22Rv1 (cell line): ENCODE measurements at regions not wholly inside any gene's neighbourhood (a gene's known extent, or its start where the extent isn't known, plus 50 kb on each side); places are given as distances from the start of the nearest gene placed in this dataset.

Source experiments
- H3K27ac ChIP-seq: fragments of 450-650 bp; 2 replicates; pipeline ENCODE4 v1.5.1; 2017
- ZFX ChIP-seq: fragments of 450-650 bp; IDR thresholded peaks from 2 replicates; pipeline ENCODE4 v1.6.1; 2017; ENCODE audit warnings: antibody characterized with exemption, borderline replicate concordance
- TF ChIP-seq, protein P1 (sequence below): fragments of 450-650 bp; IDR thresholded peaks from 2 replicates; pipeline ENCODE4 v1.5.1; 2017; ENCODE audit warnings: mild to moderate bottlenecking

- no peak for TF ChIP-seq ZFX
- TF ChIP-seq, protein P1, sequence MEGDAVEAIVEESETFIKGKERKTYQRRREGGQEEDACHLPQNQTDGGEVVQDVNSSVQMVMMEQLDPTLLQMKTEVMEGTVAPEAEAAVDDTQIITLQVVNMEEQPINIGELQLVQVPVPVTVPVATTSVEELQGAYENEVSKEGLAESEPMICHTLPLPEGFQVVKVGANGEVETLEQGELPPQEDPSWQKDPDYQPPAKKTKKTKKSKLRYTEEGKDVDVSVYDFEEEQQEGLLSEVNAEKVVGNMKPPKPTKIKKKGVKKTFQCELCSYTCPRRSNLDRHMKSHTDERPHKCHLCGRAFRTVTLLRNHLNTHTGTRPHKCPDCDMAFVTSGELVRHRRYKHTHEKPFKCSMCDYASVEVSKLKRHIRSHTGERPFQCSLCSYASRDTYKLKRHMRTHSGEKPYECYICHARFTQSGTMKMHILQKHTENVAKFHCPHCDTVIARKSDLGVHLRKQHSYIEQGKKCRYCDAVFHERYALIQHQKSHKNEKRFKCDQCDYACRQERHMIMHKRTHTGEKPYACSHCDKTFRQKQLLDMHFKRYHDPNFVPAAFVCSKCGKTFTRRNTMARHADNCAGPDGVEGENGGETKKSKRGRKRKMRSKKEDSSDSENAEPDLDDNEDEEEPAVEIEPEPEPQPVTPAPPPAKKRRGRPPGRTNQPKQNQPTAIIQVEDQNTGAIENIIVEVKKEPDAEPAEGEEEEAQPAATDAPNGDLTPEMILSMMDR: no peak
These were observed 578.2 kb downstream of the KLHL13 start for GRCh38 chrX:117538178-117539089.

DNA sequence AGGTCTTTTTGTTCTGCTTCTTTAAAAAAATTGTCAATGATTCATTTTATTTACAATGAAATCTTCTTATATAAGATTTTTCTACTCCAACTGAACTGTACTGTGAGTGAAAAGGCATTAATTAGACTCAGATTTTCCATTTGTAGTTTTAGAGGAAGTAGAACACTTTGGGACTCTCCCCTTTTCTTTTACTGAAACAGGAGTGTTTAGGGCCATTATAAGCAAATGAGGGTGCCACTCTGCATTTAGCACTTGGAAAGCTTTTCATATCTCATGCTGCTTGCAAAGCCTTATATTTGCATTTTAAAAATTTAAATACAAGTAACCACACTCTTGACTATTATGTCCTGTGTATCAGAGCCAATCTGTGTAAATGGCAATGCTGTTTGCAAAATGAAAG is 584.3 kb downstream of the KLHL13 start:
- no peak overlapping the region for H3K27ac ChIP-seq
- TF ChIP-seq, protein P1: no peak
- no peak for TF ChIP-seq ZFX

More at GRCh38 chrX:117538178-117539089, 578.2 kb downstream of the KLHL13 start:
- no peak overlapping the region for H3K27ac ChIP-seq

GRCh38 chrX:117522725-117523700 is 593.6 kb downstream of the KLHL13 start:
- H3K27ac ChIP-seq: no peak overlapping the region
- no peak for TF ChIP-seq ZFX
- TF ChIP-seq, protein P1: no peak

GRCh38 chrX:117517994-117518393 is 598.6 kb downstream of the KLHL13 start:
- TF ChIP-seq ZFX: no peak
- TF ChIP-seq, protein P1: no peak
- H3K27ac ChIP-seq: no peak overlapping the region

DNA sequence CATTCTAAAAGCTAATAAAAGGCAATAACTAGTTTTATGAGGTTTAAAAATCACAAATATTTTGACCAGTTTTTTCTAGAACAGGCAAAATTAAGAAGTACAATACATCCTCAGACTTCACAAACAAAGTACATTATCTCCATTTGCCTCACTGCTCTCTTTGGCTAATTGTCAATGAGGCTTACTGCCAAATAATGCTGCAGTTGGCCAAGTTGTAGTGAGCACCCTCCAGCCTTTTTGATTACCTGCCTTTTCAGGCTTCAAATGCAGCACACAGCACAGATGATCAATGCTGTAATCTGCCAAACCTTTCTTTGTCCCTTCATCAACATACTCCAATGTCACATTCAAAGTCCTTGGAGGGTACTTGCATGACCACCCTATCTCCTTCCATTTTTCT is 605.2 kb downstream of the KLHL13 start:
- no peak overlapping the region for H3K27ac ChIP-seq
- no peak for TF ChIP-seq ZFX

DNA sequence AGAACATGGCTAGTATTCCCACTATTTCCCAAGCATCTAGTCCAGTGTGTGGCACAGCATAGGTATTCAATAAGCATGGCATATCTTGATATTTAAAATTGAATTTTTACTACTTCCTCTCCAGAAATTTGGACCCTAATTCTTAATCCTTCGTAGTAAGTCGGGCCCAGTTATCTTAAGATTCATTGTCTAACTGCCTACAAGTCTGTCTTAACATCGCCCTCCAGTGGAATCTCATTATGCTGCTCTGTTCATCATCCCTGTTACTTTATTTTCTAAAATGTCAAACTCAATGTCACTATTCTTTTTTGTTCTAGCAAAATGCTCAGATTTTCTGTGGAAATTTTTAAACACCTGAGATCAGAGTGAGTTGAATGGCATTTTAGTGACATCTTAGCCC is 606.2 kb downstream of the KLHL13 start:
- H3K27ac ChIP-seq: no peak overlapping the region
- TF ChIP-seq, protein P1: peak; percentile 47
- TF ChIP-seq ZFX: no peak

DNA sequence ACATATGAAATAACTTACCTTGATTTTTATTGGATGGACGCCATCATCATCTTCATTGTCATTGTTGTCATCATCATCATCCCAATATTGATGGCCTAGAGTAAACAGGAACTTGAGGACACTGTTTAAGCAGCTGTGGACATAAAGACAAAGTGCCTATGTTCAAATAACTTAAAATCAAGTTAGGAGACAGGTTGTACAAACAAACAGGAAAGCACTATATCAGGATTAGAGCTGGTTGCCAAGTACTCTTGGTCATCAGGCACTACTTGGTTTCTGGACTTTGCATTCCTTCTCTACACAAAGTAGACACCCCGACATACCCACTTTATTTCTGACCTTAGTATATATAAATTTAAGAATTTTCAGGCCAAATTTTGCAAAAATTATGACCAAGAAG is 608.6 kb downstream of the KLHL13 start:
- H3K27ac ChIP-seq: no peak overlapping the region
- TF ChIP-seq, protein P1: no peak
- no peak for TF ChIP-seq ZFX
